OCI-LY3 (cell line): ENCODE measurements at regions not wholly inside any gene's neighbourhood (a gene's known extent, or its start where the extent isn't known, plus 50 kb on each side); places are given as distances from the start of the nearest gene placed in this dataset.

Source experiments
- H2AFZ ChIP-seq: fragments of 200-600, 300-600 bp; shearing (Covaris generic); 2 replicates; pipeline ENCODE4 v1.6.0; 2014; ENCODE audit warnings: antibody characterized with exemption, low read depth, low read length
- H3K27ac ChIP-seq: fragments of 200-600, 300-600 bp; sonication (generic); 2 replicates; pipeline ENCODE4 v1.5.1; 2014; ENCODE audit warnings: mild to moderate bottlenecking, low read length, moderate library complexity, mixed read lengths
- H3K27me3 ChIP-seq: fragments of 200-600, 300-600 bp; sonication (generic); 2 replicates; pipeline ENCODE4 v1.6.1; 2014; ENCODE audit warnings: low read depth, low read length, mixed read lengths
- H3K36me3 ChIP-seq: fragments of 200-600, 300-600 bp; sonication (generic); replicated peaks from 2 replicates; pipeline ENCODE3; 2014; ENCODE audit warnings: low read depth, low read length, mixed read lengths
- H3K4me1 ChIP-seq: fragments of 300-600, 200-600 bp; sonication (generic); 2 replicates; pipeline ENCODE4 v1.6.1; 2014; ENCODE audit warnings: low read length, mixed read lengths
- H3K4me2 ChIP-seq: fragments of 200-600, 300-600 bp; sonication (generic); 2 replicates; pipeline ENCODE4 v1.6.1; 2014; ENCODE audit warnings: low read length, mixed read lengths
- H3K4me3 ChIP-seq: fragments of 300-600, 200-600 bp; sonication (generic); 2 replicates; pipeline ENCODE4 v1.5.1; 2014; ENCODE audit warnings: antibody characterized with exemption, mild to moderate bottlenecking, low read length, moderate library complexity
- H3K79me2 ChIP-seq: fragments of 300-600, 200-600 bp; shearing (Covaris generic); 2 replicates; pipeline ENCODE4 v1.6.1; 2014; ENCODE audit warnings: mild to moderate bottlenecking, low read length, mixed read lengths
- H3K9ac ChIP-seq: fragments of 300-600, 200-600 bp; shearing (Covaris generic); 2 replicates; pipeline ENCODE4 v1.6.0; 2014; ENCODE audit warnings: mild to moderate bottlenecking, low read length, moderate library complexity
- H3K9me3 ChIP-seq: fragments of 200-600, 300-600 bp; shearing (Covaris generic); 2 replicates; pipeline ENCODE4 v1.6.1; 2014; ENCODE audit warnings: low read length, mixed read lengths; ENCODE audit not compliant: insufficient read depth
- H4K20me1 ChIP-seq: fragments of 200-600, 300-600 bp; sonication (generic); 2 replicates; pipeline ENCODE4 v1.6.1; 2016; ENCODE audit warnings: low read length, mixed read lengths; ENCODE audit not compliant: insufficient read depth
- CTCF ChIP-seq: fragments of 200-600, 300-600 bp; sonication (generic); IDR thresholded peaks from 2 replicates; pipeline ENCODE4 v1.5.1; 2014; ENCODE audit warnings: antibody characterized with exemption, low read length, low read depth
- EZH2phosphoT487 ChIP-seq: fragments of 200-600 bp; shearing (Covaris generic); IDR thresholded peaks from 2 replicates; pipeline ENCODE4 v1.6.1; 2018; ENCODE audit warnings: antibody characterized with exemption, mixed run types, low read depth

DNA sequence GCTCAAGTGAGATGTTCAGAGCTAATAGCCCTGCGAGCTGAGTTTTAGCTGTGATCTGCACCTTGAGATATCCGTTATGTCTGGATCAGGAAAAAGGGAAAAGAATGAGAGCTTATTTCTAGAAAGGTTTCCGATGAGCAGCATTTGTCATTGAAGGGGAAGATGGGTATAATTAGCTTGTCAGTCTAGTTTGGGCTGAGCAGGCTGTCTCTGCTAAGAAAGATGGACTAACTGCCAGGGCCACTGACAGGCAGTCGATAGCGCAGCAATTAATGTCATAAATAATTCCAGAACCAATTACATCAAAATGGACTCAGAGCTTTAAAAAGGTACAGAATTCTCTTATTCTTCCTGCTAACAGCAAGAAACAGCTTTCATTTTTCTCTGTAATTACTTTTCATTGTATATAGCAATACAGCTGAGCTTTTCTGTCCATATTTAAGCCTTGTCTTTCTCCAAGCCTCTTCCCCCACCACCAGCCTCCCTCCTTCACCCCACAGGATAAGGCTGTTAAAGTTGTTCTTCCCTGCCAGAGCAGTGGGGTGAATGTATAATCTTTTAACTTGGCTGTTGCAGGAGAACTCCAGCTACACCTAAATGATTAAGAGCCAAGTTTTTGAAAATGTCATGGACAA lies 1006.5 kb downstream of the KCNMA1 start:
- TF ChIP-seq EZH2phosphoT487 (no peak), CTCF (no peak)
- Histone ChIP-seq H3K79me2 (no peaks in the 10 kb centered on the region), H3K36me3 (no peaks in the 10 kb centered on the region), H3K27me3 (no peaks in the 10 kb centered on the region), H4K20me1 (no peaks in the 10 kb centered on the region), H3K27ac (no peak overlapping the region), H3K9ac (no peak overlapping the region), H2AFZ (no peak overlapping the region), H3K4me1 (peaks cover 23% of the 10 kb centered on the region), H3K9me3 (no peaks in the 10 kb centered on the region), H3K4me2 (no peak overlapping the region), H3K4me3 (no peak overlapping the region)

GRCh38 chr10:76628801-76629200 lies 1008.8 kb downstream of the KCNMA1 start:
- H3K9me3 ChIP-seq, result no peaks in the 10 kb centered on the region
- H3K9ac ChIP-seq, result no peak overlapping the region
- peaks cover 26% of the 10 kb centered on the region for H3K4me1 ChIP-seq
- H3K79me2 ChIP-seq, result no peaks in the 10 kb centered on the region
- no peaks in the 10 kb centered on the region for H4K20me1 ChIP-seq
- no peak overlapping the region for H2AFZ ChIP-seq
- H3K27me3 ChIP-seq, result no peaks in the 10 kb centered on the region
- H3K4me2 ChIP-seq, result no peak overlapping the region
- H3K27ac ChIP-seq, result no peak overlapping the region
- no peak overlapping the region for H3K4me3 ChIP-seq
- peaks cover 2% of the 10 kb centered on the region for H3K36me3 ChIP-seq
- no peak for TF ChIP-seq EZH2phosphoT487

- Histone ChIP-seq H3K4me1 (peaks cover 28% of the 10 kb centered on the region), H3K36me3 (peaks cover 13% of the 10 kb centered on the region), H3K79me2 (no peaks in the 10 kb centered on the region), H3K4me2 (no peak overlapping the region), H3K27ac (no peak overlapping the region), H3K9ac (no peak overlapping the region), H3K9me3 (no peaks in the 10 kb centered on the region), H3K4me3 (no peak overlapping the region), H3K27me3 (no peaks in the 10 kb centered on the region), H4K20me1 (no peaks in the 10 kb centered on the region), H2AFZ (no peak overlapping the region)
- TF ChIP-seq EZH2phosphoT487 (no peak), CTCF (no peak)
These were observed 1011.2 kb downstream of the KCNMA1 start for GRCh38 chr10:76626386-76626785.

DNA sequence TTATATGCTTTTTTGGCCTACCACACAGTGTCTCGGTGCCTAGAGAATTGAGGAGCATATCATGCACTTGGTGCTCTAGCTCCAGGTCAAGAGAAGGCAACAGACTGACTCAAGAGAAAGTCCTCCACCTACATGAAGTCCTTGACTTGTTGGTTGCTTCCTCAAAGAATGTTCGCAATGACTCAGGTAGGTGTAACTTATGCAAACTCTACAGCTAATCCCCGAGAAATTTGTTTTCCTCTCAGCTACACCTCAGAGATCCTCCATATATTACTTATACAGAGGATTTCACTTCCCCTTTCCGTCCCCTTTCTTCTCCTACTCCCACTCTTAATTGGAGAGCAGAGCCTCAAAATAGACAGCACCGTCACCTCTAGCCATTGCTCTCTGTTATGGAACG lies 1013.1 kb downstream of the KCNMA1 start:
- Histone ChIP-seq H3K4me1 (peaks cover 28% of the 10 kb centered on the region), H3K27ac (peak overlapping the region; percentile 74), H3K9ac (no peak overlapping the region), H3K9me3 (no peaks in the 10 kb centered on the region), H4K20me1 (no peaks in the 10 kb centered on the region), H3K4me3 (peak overlapping the region; percentile 42), H3K4me2 (peak overlapping the region; percentile 69), H2AFZ (no peak overlapping the region), H3K27me3 (no peaks in the 10 kb centered on the region), H3K36me3 (peaks cover 13% of the 10 kb centered on the region), H3K79me2 (no peaks in the 10 kb centered on the region)
- TF ChIP-seq EZH2phosphoT487 (no peak), CTCF (no peak)
